ENCODE measurements at regions not wholly inside any gene's neighbourhood (a gene's known extent, or its start where the extent isn't known, plus 50 kb on each side); places are given as distances from the start of the nearest gene placed in this dataset.

GRCh38 chr1:172928412-172928811 lies 122.3 kb downstream of the TNFSF18 start:
- TF ChIP-seq CTCF (IDR thresholded peaks at IDR 0.05) (no peak), POLR2A (IDR thresholded peaks at IDR 0.05) (no peak)
